GM21526 (cell line): ENCODE measurements at regions not wholly inside any gene's neighbourhood (a gene's known extent, or its start where the extent isn't known, plus 50 kb on each side); places are given as distances from the start of the nearest gene placed in this dataset.

ENCODE experiments used
- ATAC-seq: cut with Tn5 transposase; IDR thresholded peaks from one replicate; pipeline ENCODE4 v1.9.1; 2021; ENCODE audit warnings: moderate library complexity; ENCODE audit not compliant: unreplicated experiment, low FRiP score

DNA sequence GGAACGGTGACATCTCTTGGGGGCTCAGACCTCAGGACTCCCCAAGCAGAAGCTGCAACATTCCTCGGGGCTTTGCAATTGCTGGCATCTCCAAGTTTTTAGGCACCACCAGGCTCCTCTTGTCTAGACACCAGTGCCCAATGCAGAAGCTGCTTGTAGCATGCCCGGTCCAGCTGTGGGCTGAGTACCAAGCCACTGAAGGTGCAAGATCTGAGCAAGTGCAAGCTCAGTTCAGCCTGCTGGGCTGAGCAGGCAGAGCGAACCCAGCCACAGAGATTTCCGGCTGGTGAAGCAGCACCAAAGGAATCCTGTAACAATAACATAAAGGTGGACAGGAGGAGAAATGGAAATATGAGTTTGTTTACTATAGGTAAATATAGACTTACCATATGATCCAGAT, 995.4 kb upstream of the B3GALT2 start:
- ATAC-seq = no peak

DNA sequence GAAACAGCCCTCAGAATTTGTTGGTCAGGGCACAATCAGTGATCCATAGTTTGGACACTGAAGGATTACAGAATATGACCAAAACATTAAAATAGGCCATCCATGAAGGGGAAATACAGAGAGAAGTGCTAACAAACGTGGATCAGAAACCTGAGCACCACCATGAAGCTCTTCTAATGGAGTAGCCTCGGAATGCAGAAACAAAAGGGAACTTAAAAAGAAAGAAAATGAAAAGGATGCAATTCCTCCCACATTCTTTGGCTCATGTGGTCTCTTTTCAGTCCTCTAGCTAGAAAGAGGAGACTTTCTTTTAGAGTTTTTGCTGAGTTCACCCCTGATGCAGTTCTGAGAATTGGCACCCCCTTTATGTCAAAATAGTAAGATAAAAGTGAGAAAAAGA, 989.8 kb upstream of the B3GALT2 start:
- no peak for ATAC-seq

DNA sequence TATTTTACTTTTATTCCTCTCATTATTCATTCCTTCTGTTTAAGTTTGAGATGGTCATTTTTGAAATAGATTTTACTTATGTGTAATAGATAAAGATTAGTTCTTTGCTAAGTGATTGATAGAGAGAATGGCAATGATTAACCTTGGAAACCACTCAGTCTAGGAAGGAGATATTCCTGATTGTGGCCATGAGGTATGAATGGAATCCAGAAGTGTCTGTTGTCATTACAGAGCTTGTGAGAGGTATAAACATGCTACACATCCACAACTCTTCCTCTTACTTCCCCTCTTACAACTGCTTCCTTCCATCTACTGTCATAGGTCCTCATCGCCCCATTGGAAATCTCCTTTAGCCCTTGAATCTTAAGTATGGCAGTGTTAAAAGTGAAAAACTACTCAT, 988.8 kb upstream of the B3GALT2 start:
- ATAC-seq = no peak

DNA sequence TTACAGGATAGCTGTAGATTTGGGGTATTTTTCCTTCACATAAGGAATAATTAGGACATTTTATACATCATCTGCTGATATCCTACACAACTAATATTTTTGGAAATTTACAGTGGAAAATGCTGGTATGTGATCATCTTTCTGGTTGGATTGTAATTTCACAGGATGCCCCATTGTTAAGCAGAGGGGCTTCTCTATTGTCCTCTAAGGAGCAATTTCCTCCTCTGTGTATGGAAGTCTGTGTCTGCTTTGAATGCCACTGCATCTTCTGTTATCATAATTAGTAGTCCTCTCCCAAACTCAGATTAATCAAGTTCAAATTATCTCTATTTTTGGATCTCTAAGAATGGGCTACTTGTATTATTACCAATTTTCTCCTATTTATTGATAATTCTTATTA, 988.1 kb upstream of the B3GALT2 start:
- ATAC-seq = no peak

DNA sequence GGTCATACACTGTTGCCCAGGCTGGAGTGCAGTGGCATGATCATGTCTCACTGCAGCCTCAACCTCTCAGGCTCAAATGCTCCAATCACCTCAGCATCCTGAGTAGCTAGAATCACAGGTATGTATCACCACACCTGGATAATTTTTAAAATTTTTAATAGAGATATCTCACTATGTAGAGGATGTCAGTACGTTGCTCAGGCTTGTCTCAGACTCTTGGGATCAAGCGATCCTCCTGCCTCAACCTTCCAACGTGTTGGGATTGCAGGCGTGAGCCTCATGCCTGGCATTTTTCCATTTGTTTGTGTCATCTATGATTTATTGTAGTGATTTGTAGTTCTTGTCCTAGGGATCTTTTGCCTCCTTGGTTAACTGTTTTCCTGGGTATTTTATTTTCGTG, 985.2 kb upstream of the B3GALT2 start:
- ATAC-seq = no peak

- ATAC-seq = no peak
These were observed 981.7 kb upstream of the B3GALT2 start for GRCh38 chr1:194167956-194168640.

DNA sequence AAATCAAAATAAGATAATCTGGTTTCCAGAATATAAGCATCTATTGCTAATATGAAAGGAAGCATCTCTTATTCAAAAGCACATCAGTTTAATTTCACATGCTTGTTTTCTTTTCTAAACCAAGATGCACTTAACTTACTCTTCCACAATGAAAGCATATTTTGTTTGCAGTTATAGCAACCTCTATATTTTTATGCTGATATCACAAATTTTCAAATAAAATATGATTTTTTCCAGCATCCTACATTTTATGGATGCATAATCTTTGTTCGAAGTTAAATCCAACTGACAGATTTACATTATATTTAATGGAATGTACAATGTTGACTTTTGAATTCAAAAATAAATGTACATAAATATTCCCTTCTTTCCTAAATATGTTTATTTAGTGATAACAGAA, 978.3 kb upstream of the B3GALT2 start:
- no peak for ATAC-seq

DNA sequence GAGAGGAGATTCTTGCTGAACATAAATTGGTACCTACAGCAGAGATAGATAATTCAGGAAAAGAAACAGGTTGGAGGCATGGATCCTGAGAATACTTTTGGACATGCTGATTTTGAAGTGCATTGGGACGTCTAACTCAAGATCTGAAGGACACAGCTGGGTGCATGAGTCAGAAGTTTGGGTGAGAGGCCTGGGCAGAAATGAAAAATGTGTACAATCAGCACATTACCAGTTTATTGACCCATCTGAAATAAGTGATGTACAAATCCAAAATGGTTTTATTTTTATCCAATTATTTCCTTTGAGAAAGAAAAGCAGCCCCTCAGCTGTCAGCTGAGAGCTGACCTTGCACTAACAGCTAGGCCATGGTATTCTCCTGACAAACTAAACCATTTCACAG, 975.2 kb upstream of the B3GALT2 start:
- no peak for ATAC-seq

DNA sequence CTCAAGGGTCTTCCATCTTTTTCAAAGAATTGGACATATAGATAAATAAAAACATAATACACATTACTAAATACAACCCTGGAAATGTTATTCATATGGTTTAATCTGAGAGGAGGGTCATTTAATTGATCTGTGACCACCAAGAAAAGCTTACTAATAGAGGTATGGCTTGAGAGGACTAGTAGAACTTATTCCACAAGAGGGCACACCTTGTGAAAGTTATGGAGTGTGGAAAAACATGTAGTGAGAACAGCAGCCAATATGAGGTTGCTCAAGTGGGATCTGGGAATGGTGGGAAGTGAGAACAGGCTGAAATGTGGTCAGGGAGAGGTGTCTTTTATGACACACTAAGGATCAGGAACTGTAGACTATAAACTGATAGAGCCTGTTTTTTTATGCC, 973.5 kb upstream of the B3GALT2 start:
- no peak for ATAC-seq

GRCh38 chr1:194155962-194156361, 969.5 kb upstream of the B3GALT2 start:
- ATAC-seq = no peak

DNA sequence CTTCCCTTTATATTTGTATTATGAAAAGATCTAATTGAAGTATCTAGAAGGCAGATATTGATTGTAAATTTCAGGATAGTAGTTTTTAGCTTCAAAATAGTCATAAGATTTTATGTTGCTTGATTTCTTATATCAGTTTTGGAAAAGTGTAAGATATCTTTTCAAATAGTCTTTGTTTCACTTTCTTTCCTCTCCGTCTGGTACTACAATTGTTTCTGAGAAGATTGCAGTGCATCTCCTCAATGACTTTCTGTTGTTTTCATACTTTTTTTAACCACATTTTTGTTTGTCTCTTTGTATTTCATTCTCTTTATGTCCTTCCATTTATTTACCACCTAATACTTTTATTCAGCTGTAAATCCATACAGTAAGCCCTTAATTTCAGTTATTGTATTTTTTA, 964.6 kb upstream of the B3GALT2 start:
- ATAC-seq = no peak

- no peak for ATAC-seq
These were observed 963.8 kb upstream of the B3GALT2 start for GRCh38 chr1:194150242-194150641.

- ATAC-seq = no peak
These were observed 946.7 kb upstream of the B3GALT2 start for GRCh38 chr1:194133152-194133551.

GRCh38 chr1:194118086-194118485, 931.7 kb upstream of the B3GALT2 start:
- ATAC-seq = no peak

DNA sequence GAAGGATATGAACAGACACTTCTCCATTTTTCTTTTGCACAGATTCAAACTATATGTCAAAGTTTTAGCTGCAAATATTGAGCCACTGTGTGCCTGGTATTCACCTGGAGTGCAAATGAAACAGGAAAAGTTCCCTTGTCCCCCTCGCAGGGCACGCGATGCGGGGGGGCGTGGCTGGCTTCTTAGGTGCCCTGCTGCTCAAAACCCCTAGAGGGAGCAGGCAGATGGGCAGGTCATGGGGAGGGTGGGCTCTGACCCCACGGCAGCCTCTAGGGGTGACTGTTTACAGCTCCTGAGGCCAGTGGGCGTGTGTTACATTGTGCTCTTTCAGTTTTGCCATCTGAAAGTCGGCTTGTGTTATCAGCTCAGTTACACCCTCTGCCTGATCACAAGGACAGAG, 931.2 kb upstream of the B3GALT2 start:
- no peak for ATAC-seq

- ATAC-seq = no peak
These were observed 927.9 kb upstream of the B3GALT2 start for GRCh38 chr1:194114288-194114687.

GRCh38 chr1:194105381-194105780, 919.0 kb upstream of the B3GALT2 start:
- ATAC-seq = no peak

DNA sequence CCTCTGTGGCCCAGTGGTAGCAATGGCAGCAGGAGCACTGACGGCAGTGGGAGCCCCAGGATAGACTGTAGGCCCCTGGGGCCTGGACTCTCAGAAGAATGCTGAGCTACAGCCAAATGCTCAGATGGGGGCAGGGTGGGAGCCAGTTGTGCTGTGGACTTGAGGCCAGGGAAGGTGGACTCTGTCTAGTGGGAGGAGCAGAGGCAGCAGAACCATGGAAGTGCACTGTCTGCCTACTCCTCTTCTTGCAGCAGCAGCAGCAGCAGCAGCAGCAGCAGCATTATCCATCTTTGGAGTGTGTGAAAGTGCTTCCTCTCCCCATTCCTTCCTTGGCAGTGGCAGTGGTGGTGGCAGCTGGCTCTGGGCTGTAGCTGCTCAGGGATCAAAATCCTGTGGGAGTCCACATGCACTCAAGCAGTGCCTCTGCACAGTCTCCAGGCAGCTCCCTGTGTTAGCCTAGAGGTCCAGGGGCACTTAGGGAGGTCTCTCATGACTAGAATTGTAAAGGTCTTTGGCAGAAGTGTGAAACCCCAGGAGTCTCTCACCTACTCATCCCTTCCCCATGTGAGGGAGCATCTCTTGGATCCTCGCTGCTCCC, 917.9 kb upstream of the B3GALT2 start:
- ATAC-seq = no peak

- no peak for ATAC-seq
These were observed 917.3 kb upstream of the B3GALT2 start for GRCh38 chr1:194103516-194104246.

GRCh38 chr1:194103101-194103500, 916.7 kb upstream of the B3GALT2 start:
- ATAC-seq = no peak

GRCh38 chr1:194102607-194103006, 916.2 kb upstream of the B3GALT2 start:
- no peak for ATAC-seq

DNA sequence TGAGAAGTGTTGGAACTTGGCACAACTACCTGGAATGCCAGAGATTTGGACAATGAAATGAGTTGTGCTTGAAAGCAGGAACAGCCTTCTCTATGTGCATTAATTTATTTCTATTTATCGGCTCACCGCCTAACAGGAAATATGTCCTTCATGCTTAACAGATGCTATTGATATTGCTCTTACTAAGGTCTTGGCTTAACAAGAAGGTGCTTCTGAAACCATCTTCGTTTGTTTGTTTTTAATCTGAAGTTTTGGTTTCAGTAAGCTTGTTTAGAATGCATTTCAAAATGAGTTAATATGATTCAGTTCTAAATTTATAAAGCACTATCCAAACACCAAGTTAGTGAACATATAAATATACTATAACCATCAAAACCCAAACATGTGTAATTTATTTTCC, 898.3 kb upstream of the B3GALT2 start:
- ATAC-seq = no peak
